H9 (cell line): ENCODE measurements at regions not wholly inside any gene's neighbourhood (a gene's known extent, or its start where the extent isn't known, plus 50 kb on each side); places are given as distances from the start of the nearest gene placed in this dataset.
A peak's percentile ranks its signal among the peaks of the same experiment; 100 is the strongest.

Source experiments
- DNase-seq: peaks from one replicate; pipeline ENCODE4 v3.0.0-alpha.2; 2017
- H2AFZ ChIP-seq: one replicate; pipeline ENCODE4 v1.6.1; 2013; ENCODE audit warnings: mild to moderate bottlenecking, low read length, control low read depth, moderate library complexity
- H2AK5ac ChIP-seq: 2 replicates; pipeline ENCODE4 v1.6.1; 2013; ENCODE audit warnings: low read length, control low read depth, mixed read lengths; ENCODE audit not compliant: insufficient read length
- H2BK120ac ChIP-seq: one replicate; pipeline ENCODE4 v1.6.1; 2013; ENCODE audit warnings: low read depth, mild to moderate bottlenecking, low read length, control low read depth, inconsistent platforms; ENCODE audit not compliant: poor library complexity, severe bottlenecking
- H2BK12ac ChIP-seq: 2 replicates; pipeline ENCODE4 v1.6.1; 2013; ENCODE audit warnings: low read length, control low read depth, mixed read lengths, low read depth; ENCODE audit not compliant: insufficient read length
- H2BK15ac ChIP-seq: 2 replicates; pipeline ENCODE4 v1.6.1; 2013; ENCODE audit warnings: low read depth, low read length, control low read depth
- H2BK20ac ChIP-seq: one replicate; pipeline ENCODE4 v1.6.1; 2013; ENCODE audit warnings: low read depth, mild to moderate bottlenecking, low read length, control low read depth, inconsistent platforms; ENCODE audit not compliant: poor library complexity, severe bottlenecking
- H2BK5ac ChIP-seq: 2 replicates; pipeline ENCODE4 v1.6.1; 2013; ENCODE audit warnings: low read length, control low read depth, mixed read lengths; ENCODE audit not compliant: insufficient read length
- H3K14ac ChIP-seq: 2 replicates; pipeline ENCODE4 v1.6.1; 2013; ENCODE audit warnings: low read length, control low read depth; ENCODE audit not compliant: insufficient read depth
- H3K18ac ChIP-seq: 2 replicates; pipeline ENCODE4 v1.6.1; 2013; ENCODE audit warnings: low read depth, mild to moderate bottlenecking, mixed read lengths, low read length, control low read depth; ENCODE audit not compliant: insufficient read length
- H3K23ac ChIP-seq: 2 replicates; pipeline ENCODE4 v1.6.1; 2013; ENCODE audit warnings: low read length, control low read depth, mixed read lengths, low read depth; ENCODE audit not compliant: insufficient read length
- H3K23me2 ChIP-seq: 2 replicates; pipeline ENCODE4 v1.6.1; 2013; ENCODE audit warnings: low read depth, mild to moderate bottlenecking, mixed read lengths, low read length, control low read depth; ENCODE audit not compliant: insufficient read length, poor library complexity, severe bottlenecking
- H3K27ac ChIP-seq: 2 replicates; pipeline ENCODE4 v1.5.1; 2013; ENCODE audit warnings: low read length, control low read depth, mixed read lengths, low read depth; ENCODE audit not compliant: insufficient read length
- H3K27me3 ChIP-seq: 2 replicates; pipeline ENCODE4 v1.6.1; 2013; ENCODE audit warnings: low read length, control low read depth, inconsistent platforms; ENCODE audit not compliant: insufficient read depth
- H3K4ac ChIP-seq: 2 replicates; pipeline ENCODE4 v1.6.1; 2013; ENCODE audit warnings: low read depth, mild to moderate bottlenecking, control low read depth, inconsistent platforms, low read length, moderate library complexity
- H3K4me1 ChIP-seq: 2 replicates; pipeline ENCODE4 v1.6.1; 2013; ENCODE audit warnings: low read length, control low read depth, inconsistent platforms; ENCODE audit not compliant: insufficient read depth
- H3K4me2 ChIP-seq: 2 replicates; pipeline ENCODE4 v1.6.1; 2013; ENCODE audit warnings: low read length, control low read depth, mixed read lengths; ENCODE audit not compliant: insufficient read length, insufficient read depth
- H3K56ac ChIP-seq: 2 replicates; pipeline ENCODE4 v1.6.1; 2013; ENCODE audit warnings: low read depth, mild to moderate bottlenecking, mixed read lengths, low read length, control low read depth; ENCODE audit not compliant: insufficient read length
- H3K79me1 ChIP-seq: 2 replicates; pipeline ENCODE4 v1.6.1; 2013; ENCODE audit warnings: low read depth, mild to moderate bottlenecking, moderate library complexity, low read length, control low read depth, inconsistent platforms; ENCODE audit not compliant: insufficient read depth, poor library complexity, severe bottlenecking
- H3K79me2 ChIP-seq: 2 replicates; pipeline ENCODE4 v1.6.1; 2013; ENCODE audit warnings: low read length, control low read depth, inconsistent platforms; ENCODE audit not compliant: insufficient read depth
- H3K9ac ChIP-seq: 2 replicates; pipeline ENCODE4 v1.6.1; 2013; ENCODE audit warnings: low read length, control low read depth, mixed read lengths; ENCODE audit not compliant: insufficient read length; ENCODE audit errors: extremely low read depth
- H3K9me3 ChIP-seq: one replicate; pipeline ENCODE4 v1.6.1; 2013; ENCODE audit warnings: low read depth, low read length, inconsistent platforms; ENCODE audit not compliant: control insufficient read depth
- H3T11ph ChIP-seq: one replicate; pipeline ENCODE4 v1.6.1; 2013; ENCODE audit warnings: mild to moderate bottlenecking, low read length, control low read depth, inconsistent platforms
- H4K20me1 ChIP-seq: one replicate; pipeline ENCODE4 v1.6.1; 2013; ENCODE audit not compliant: control insufficient read depth, insufficient read length, insufficient read depth
- H4K5ac ChIP-seq: 2 replicates; pipeline ENCODE4 v1.6.1; 2013; ENCODE audit warnings: low read depth, mild to moderate bottlenecking, mixed read lengths, low read length, control low read depth; ENCODE audit not compliant: insufficient read length
- H4K8ac ChIP-seq: replicated peaks from 2 replicates; pipeline ENCODE4 v1.6.1; 2013; ENCODE audit warnings: low read length, control low read depth, mixed read lengths, low read depth; ENCODE audit not compliant: insufficient read length
- H4K91ac ChIP-seq: 2 replicates; pipeline ENCODE4 v1.6.1; 2013; ENCODE audit warnings: low read depth, mild to moderate bottlenecking, moderate library complexity, mixed read lengths, low read length, control low read depth; ENCODE audit not compliant: insufficient read length
- H3K27ac Mint-ChIP-seq, 3 experiments: 2 replicates in 2 of 3; 3 replicates in 1 of 3; pipeline ENCODE4 v1.8.0; 2020 to 2021; ENCODE audit warnings: mixed read lengths in 3 of 3, mild to moderate bottlenecking in 1 of 3, moderate library complexity in 1 of 3
- H3K27me3 Mint-ChIP-seq: 2 replicates; pipeline ENCODE4 v1.8.0; 2021; ENCODE audit warnings: low read depth, mild to moderate bottlenecking, moderate library complexity, mixed read lengths
- H3K36me3 Mint-ChIP-seq, 3 experiments: 2 replicates in 2 of 3; 3 replicates in 1 of 3; pipeline ENCODE4 v1.8.0; 2020 to 2021; ENCODE audit warnings: low read depth in 3 of 3, mixed read lengths in 3 of 3; ENCODE audit not compliant: insufficient read depth in 1 of 3
- H3K4me1 Mint-ChIP-seq, 2 experiments: 2 replicates each; pipeline ENCODE4 v1.8.0; 2020; ENCODE audit warnings: mixed read lengths in 2 of 2
- H3K4me3 Mint-ChIP-seq, 2 experiments: 2 replicates in 1 of 2; 3 replicates in 1 of 2; pipeline ENCODE4 v1.8.0; 2020 to 2021; ENCODE audit warnings: mild to moderate bottlenecking in 2 of 2, mixed read lengths in 2 of 2, moderate library complexity in 1 of 2
- H3K9me3 Mint-ChIP-seq, 2 experiments: 2 replicates in 1 of 2; 3 replicates in 1 of 2; pipeline ENCODE4 v1.8.0; 2020; ENCODE audit warnings: mild to moderate bottlenecking in 2 of 2, mixed read lengths in 2 of 2, moderate library complexity in 1 of 2
- WGBS: extraction: QIAGEN DNeasy Blood & Tissue Kit; methylation state at CpG from one replicate; pipeline ENCODE4 v1.1.7; 2013; ENCODE audit warnings: missing lambda C conversion rate, low lambda C conversion rate, mixed read lengths; ENCODE audit not compliant: insufficient read length; ENCODE audit errors: extremely low coverage; 5-methylcytosine and 5-hydroxymethylcytosine counted together
- TF ChIP-seq, protein P1 (sequence below): fragments of 200-600 bp; sonication (generic); conservative IDR thresholded peaks from 3 replicates; pipeline ENCODE4 v1.8.0; 2021; ENCODE audit warnings: antibody characterized with exemption, mild to moderate bottlenecking

DNA sequence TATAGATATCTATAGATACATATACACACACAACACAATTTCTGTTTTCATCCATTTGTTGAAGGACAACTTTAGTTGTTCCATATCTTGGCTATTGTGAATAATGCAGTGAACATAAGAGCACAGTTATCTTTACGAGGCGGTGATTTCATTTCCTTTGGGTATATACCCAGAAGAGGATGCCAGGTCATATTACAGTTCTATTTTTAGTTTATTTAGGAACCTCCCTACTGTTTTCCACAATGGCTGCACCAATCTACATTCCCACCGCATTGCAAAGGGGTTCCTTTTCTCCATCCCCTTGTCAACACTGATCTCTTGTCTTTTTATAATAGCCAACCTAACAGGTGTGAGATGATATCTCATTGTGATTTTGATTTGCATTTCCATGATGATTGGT, 143.4 kb upstream of the ARHGAP5 start:
- Histone ChIP-seq H3K27me3 (peaks cover 5% of the 10 kb centered on the region; the same call in 1 of the 2 replicates), H3K27ac (no peak overlapping the region), H3K18ac (no peak overlapping the region), H3K4me2 (no peak overlapping the region), H3K79me2 (no peaks in the 10 kb centered on the region), H3K4me1 (peaks cover 10% of the 10 kb centered on the region), H2BK20ac (no peak overlapping the region), H3K23me2 (no peaks in the 10 kb centered on the region), H2BK15ac (no peak overlapping the region), H4K91ac (no peak overlapping the region), H3K23ac (no peak overlapping the region), H3K56ac (no peak overlapping the region), H2AFZ (no peak overlapping the region), H4K5ac (no peak overlapping the region), H4K20me1 (no peaks in the 10 kb centered on the region), H2BK120ac (no peak overlapping the region), H3K9ac (no peak overlapping the region), H4K8ac (no peak overlapping the region), H3K9me3 (no peaks in the 10 kb centered on the region), H3T11ph (no peak overlapping the region), H2BK5ac (no peak overlapping the region), H3K79me1 (no peaks in the 10 kb centered on the region), H3K14ac (no peak overlapping the region), H2AK5ac (no peak overlapping the region), H2BK12ac (no peak overlapping the region), H3K4ac (no peak overlapping the region)
- H3K27me3 Mint-ChIP-seq = no peaks in the 10 kb centered on the region; the same call in 1 of the 2 replicates
- no peaks in the 10 kb centered on the region; a peak in 1 of 7 replicates for H3K36me3 Mint-ChIP-seq
- H3K9me3 Mint-ChIP-seq = no peaks in the 10 kb centered on the region
- no peak for DNase-seq
- peak overlapping the region in 1 of 3 experiments; percentile 96; a peak in 3 of 7 replicates for H3K27ac Mint-ChIP-seq
- no CpG with 5 or more reads among the region's 3 CpGs for WGBS
- TF ChIP-seq, protein P1, sequence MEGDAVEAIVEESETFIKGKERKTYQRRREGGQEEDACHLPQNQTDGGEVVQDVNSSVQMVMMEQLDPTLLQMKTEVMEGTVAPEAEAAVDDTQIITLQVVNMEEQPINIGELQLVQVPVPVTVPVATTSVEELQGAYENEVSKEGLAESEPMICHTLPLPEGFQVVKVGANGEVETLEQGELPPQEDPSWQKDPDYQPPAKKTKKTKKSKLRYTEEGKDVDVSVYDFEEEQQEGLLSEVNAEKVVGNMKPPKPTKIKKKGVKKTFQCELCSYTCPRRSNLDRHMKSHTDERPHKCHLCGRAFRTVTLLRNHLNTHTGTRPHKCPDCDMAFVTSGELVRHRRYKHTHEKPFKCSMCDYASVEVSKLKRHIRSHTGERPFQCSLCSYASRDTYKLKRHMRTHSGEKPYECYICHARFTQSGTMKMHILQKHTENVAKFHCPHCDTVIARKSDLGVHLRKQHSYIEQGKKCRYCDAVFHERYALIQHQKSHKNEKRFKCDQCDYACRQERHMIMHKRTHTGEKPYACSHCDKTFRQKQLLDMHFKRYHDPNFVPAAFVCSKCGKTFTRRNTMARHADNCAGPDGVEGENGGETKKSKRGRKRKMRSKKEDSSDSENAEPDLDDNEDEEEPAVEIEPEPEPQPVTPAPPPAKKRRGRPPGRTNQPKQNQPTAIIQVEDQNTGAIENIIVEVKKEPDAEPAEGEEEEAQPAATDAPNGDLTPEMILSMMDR = no peak
- H3K4me3 Mint-ChIP-seq = peak overlapping the region in 1 of 2 experiments; percentile 41; a peak in 2 of 5 replicates
- H3K4me1 Mint-ChIP-seq = peaks cover 35 to 38% of the 10 kb centered on the region in 2 experiments
